GM12864 (cell line): ENCODE measurements at regions not wholly inside any gene's neighbourhood (a gene's known extent, or its start where the extent isn't known, plus 50 kb on each side); places are given as distances from the start of the nearest gene placed in this dataset.

ENCODE experiments used
- DNase-seq: peaks from one replicate; pipeline ENCODE4 v3.0.0-alpha.2; 2011; ENCODE audit warnings: low read depth
- H3K4me3 ChIP-seq: 2 replicates; pipeline ENCODE4 v1.5.1; 2011; ENCODE audit warnings: mild to moderate bottlenecking, low read depth, low read length, control low read depth
- TF ChIP-seq, protein P1 (sequence below): IDR thresholded peaks from 2 replicates; pipeline ENCODE4 v1.5.1; 2011; ENCODE audit warnings: low read depth, mild to moderate bottlenecking, moderate library complexity, low read length, control low read depth, inconsistent platforms; ENCODE audit errors: missing control alignments

DNA sequence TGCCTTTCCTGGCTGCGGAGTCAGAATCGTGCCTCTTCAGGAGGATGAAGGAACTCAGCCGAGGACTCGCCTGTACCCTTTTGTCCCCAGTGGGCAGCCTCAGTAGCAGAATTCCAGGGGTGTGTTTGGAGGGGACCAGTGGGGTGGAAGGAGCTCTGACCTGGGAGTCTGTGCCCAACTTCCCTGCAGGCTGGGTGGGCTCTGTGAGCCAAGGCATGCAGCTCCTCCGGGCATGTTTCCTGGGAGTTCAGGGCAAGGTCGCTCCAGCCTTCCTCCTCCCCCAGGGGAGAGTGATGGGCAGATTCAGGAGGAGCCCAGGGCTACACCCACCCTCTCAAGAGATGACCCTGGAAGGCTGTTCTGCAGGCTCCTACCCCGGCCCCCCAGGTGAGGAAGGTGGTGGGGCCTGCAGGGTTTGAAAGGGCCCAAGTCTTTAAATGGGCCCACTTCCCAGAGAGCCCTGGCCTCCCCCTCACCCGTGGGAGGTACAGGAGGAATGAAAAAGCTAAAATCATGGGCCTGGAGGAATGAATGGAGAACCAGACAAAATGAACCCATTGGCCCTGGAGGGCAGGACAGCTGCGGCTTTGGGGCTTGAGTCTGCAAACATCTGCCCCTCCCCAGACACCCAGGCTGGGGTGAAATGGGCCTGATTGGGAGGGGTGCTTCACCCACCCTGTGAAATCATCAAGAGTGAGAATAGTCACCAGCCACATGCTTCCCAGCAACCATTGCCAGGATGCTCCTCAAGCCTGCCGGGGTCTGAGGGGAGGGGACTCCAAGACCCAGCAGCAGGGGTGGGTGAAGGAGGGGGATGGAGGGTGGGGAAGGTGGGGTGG, 77.6 kb upstream of the PMEPA1 start:
- no peak overlapping the region for H3K4me3 ChIP-seq
- no peak for DNase-seq
- TF ChIP-seq, protein P1, sequence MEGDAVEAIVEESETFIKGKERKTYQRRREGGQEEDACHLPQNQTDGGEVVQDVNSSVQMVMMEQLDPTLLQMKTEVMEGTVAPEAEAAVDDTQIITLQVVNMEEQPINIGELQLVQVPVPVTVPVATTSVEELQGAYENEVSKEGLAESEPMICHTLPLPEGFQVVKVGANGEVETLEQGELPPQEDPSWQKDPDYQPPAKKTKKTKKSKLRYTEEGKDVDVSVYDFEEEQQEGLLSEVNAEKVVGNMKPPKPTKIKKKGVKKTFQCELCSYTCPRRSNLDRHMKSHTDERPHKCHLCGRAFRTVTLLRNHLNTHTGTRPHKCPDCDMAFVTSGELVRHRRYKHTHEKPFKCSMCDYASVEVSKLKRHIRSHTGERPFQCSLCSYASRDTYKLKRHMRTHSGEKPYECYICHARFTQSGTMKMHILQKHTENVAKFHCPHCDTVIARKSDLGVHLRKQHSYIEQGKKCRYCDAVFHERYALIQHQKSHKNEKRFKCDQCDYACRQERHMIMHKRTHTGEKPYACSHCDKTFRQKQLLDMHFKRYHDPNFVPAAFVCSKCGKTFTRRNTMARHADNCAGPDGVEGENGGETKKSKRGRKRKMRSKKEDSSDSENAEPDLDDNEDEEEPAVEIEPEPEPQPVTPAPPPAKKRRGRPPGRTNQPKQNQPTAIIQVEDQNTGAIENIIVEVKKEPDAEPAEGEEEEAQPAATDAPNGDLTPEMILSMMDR: no peak

DNA sequence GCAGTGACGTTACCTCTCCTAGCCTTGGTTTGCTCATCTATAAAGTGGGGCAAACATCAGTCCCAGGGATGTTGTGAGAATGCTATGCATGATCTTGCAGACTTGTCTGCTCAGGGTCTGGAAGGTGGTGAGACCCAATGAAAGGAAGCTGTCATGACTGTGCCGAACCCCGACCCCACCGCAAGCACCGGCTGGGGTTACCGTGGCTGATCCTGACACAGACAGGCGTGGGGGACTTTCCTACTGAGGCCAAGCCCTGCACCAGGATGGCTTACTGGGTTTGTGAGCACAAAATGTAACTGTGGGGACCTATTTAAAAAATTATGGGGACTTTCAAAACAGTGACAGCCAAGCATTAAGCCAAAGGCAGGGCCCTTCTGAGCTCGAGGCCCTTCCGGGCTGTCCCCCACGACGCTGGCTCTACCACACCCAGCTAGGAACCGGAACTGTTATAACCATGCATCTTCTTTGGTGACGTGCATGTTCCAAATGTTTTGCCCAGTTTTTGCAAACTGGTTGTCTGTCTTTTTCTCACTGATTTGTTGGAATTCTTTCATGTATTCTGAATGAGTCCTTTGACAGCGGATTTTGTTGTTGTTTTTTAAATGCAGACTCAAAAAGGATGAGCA, 76.6 kb upstream of the PMEPA1 start:
- no peak for DNase-seq
- TF ChIP-seq, protein P1: no peak

DNA sequence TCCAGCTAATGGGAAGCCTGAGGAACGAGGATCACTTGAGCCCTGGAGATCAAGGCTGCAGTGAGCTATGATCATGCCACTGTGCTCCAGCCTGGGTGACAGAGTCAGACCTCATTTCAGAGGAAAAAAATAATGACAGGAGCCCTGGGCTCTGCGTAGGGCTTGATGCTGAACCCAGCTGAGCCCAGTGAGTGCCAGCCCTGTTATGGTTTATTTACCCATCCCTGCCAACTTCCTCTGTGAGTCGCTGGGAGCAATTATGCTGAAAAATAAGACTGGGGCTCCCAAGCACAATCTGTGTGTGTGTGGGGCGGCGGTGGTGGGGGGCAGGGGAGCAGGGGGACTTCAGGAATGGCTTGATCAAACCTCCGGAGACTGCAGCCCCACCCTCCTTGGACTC, 75.9 kb upstream of the PMEPA1 start:
- TF ChIP-seq, protein P1: no peak
- DNase-seq: no peak
- no peak overlapping the region for H3K4me3 ChIP-seq

More for the DNA sequence above, 76.6 kb upstream of the PMEPA1 start:
- H3K4me3 ChIP-seq: no peak overlapping the region

DNA sequence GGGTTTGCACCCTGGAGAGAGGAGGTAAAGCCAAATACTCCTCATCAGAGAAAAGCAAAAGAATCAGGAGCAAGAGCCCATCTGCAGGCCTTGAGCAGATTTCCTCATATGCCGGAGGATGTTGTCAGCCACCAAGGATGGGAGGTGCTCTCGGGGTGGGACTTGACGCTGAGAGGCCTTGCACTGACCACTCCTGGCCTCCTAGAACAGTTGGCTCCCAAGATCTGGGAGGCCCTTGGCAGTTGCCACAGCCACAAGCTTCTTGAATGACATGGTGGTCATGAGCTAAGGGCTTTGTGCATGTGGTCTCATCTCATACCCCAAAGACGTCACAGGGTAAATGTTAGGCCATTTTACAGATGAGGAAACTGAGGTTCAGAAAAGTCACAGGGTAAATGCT, 75.2 kb upstream of the PMEPA1 start:
- H3K4me3 ChIP-seq: no peak overlapping the region
- no peak for DNase-seq
- TF ChIP-seq, protein P1: no peak

DNA sequence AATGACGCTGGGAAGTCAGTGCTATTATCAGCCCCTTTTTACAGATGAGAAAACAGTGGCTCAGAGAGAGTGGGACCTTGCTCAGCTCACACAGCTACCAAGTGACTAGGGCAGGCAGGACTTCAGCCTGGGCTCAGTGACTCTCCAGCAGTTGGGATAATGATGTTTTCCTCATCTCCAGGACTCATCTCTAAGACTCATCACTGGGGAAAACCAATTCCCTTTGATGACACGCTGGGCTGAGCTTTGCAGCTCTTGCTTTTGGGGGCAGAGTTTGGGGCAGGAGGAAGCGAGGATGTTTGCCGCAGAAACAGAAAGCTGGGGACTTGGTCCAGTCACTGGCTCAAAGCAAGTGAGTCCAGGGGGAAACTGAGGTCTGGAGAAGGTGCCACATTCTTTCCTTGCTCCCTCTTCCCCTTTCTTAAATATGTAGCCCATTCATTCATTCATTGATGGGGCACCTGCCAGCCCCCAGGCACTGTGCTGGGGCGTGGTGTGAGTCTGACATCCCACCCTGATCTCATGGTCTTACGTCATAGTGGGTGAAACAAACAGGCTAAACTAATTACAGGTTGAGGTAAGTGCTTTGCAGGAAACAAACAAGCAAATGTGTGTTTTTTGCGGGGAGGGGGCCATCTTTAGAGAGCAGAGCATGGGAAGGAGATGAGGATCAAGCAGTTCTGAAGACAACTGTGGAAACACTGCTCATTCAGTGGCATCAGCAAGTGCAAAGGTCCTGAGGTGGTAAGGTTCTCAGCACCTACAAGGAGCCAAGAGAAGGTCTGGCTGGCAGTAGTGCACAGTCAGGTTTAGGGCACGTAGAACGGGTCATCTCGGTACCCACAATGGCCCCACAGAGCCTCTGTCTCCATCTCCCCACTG, 74.4 kb upstream of the PMEPA1 start:
- DNase-seq: no peak
- TF ChIP-seq, protein P1: no peak
- no peak overlapping the region for H3K4me3 ChIP-seq

DNA sequence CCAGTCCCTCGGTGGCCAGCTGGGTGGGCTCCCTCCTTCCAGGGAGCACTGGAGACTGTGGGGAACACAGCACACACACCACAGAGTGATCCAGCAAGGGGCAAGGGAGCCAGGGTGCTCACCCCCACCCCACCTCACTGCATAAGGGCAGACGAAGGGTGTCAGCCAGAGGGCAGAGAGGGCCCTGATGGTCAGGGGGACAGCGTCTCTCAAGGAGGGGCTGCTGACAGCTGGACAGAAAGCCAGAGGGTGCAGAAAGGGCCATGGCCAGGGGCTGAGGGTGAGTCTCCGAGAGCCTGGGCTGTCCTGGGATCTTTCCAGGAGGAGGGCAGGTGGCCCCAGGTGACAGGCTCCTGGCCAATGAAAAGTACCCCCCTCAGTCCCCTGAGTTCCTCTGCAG, 73.4 kb upstream of the PMEPA1 start:
- H3K4me3 ChIP-seq: no peak overlapping the region
- TF ChIP-seq, protein P1: no peak
- no peak for DNase-seq
